DND-41 (cell line): ENCODE measurements at regions not wholly inside any gene's neighbourhood (a gene's known extent, or its start where the extent isn't known, plus 50 kb on each side); places are given as distances from the start of the nearest gene placed in this dataset.

ENCODE experiments used
- EZH2 ChIP-seq: IDR thresholded peaks from 3 replicates; pipeline ENCODE4 v1.6.1; 2012; ENCODE audit warnings: borderline replicate concordance, low read depth, mild to moderate bottlenecking, moderate library complexity, low read length, inconsistent platforms; ENCODE audit not compliant: severe bottlenecking
- TF ChIP-seq, protein P1 (sequence below): IDR thresholded peaks from 2 replicates; pipeline ENCODE4 v1.5.1; 2012; ENCODE audit warnings: borderline replicate concordance, low read length, moderate library complexity, mild to moderate bottlenecking; ENCODE audit not compliant: poor library complexity, severe bottlenecking; ENCODE audit errors: extremely low read depth

DNA sequence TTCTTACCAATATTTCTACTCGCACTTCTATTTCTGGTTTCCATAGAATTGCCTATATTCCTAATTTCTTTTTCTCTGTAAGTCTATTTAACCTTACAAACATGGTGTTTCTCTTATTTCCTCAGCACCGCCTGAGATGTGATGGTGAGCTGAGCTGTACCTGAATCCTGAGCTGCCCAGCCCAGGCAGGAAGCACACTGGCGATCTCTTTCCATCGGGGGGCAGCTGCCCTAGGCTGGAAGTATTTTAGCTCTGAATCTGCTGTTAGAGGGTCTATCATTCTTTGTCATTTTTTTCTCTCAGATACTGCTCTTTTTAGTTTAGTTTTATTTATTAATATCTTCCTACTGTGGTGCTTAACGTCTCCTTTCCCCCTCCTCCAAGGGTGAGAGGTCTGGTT lies 173.4 kb upstream of the SLC35B3 start:
- TF ChIP-seq, protein P1, sequence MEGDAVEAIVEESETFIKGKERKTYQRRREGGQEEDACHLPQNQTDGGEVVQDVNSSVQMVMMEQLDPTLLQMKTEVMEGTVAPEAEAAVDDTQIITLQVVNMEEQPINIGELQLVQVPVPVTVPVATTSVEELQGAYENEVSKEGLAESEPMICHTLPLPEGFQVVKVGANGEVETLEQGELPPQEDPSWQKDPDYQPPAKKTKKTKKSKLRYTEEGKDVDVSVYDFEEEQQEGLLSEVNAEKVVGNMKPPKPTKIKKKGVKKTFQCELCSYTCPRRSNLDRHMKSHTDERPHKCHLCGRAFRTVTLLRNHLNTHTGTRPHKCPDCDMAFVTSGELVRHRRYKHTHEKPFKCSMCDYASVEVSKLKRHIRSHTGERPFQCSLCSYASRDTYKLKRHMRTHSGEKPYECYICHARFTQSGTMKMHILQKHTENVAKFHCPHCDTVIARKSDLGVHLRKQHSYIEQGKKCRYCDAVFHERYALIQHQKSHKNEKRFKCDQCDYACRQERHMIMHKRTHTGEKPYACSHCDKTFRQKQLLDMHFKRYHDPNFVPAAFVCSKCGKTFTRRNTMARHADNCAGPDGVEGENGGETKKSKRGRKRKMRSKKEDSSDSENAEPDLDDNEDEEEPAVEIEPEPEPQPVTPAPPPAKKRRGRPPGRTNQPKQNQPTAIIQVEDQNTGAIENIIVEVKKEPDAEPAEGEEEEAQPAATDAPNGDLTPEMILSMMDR: no peak
- no peak for TF ChIP-seq EZH2
